ENCODE measurements at regions not wholly inside any gene's neighbourhood (a gene's known extent, or its start where the extent isn't known, plus 50 kb on each side); places are given as distances from the start of the nearest gene placed in this dataset.

DNA sequence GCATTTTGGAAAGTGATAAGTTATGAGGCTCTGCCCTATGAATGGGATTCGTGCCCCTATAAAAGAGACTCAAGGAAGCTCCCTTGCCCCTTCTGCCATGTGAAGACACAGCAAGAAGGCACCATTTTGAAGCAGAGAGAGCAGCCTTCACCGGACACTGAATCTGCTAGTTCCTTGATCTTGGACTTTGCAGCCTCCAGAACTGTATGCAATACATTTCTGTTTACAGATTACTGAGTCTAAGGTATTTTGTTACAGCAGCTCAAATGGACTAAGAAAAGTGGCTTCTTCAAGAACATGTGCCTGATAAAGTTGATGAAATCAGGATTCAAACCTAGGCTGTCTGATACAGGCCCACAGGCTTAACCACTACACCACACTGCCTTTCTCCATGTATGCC is 131.6 kb upstream of the MAP3K1 start:
- TF ChIP-seq, protein P1, sequence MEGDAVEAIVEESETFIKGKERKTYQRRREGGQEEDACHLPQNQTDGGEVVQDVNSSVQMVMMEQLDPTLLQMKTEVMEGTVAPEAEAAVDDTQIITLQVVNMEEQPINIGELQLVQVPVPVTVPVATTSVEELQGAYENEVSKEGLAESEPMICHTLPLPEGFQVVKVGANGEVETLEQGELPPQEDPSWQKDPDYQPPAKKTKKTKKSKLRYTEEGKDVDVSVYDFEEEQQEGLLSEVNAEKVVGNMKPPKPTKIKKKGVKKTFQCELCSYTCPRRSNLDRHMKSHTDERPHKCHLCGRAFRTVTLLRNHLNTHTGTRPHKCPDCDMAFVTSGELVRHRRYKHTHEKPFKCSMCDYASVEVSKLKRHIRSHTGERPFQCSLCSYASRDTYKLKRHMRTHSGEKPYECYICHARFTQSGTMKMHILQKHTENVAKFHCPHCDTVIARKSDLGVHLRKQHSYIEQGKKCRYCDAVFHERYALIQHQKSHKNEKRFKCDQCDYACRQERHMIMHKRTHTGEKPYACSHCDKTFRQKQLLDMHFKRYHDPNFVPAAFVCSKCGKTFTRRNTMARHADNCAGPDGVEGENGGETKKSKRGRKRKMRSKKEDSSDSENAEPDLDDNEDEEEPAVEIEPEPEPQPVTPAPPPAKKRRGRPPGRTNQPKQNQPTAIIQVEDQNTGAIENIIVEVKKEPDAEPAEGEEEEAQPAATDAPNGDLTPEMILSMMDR (IDR thresholded peaks at IDR 0.05 in 4 of 5, conservative IDR thresholded peaks at IDR 0.05 in 1 of 5), result no peak
- no peak for TF ChIP-seq POLR2A (IDR thresholded peaks at IDR 0.05)

All from gastrocnemius medialis (tissue), 4 donors.